IMR-90 (cell line): ENCODE measurements at regions not wholly inside any gene's neighbourhood (a gene's known extent, or its start where the extent isn't known, plus 50 kb on each side); places are given as distances from the start of the nearest gene placed in this dataset.
A peak's percentile ranks its signal among the peaks of the same experiment; 100 is the strongest.

Experiments used
- ATAC-seq: fragments of 200-7000 bp; cut with Tn5 transposase; 2 replicates; pipeline ENCODE4 v1.9.1; 2020; ENCODE audit warnings: low read depth, mild to moderate bottlenecking, moderate library complexity
- BruUV-seq: library from RNA; stranded (reverse); fragments of 400-500 nt; replicated peaks from 2 replicates; lab custom pipeline; 2021; lab: Mats Ljungman, UMichigan
- CTCF ChIA-PET: fragments of 300-600 bp; formaldehyde crosslinking; extraction: SDS; loops from one replicate; lab custom pipeline; 2021; ENCODE audit warnings: antibody characterized with exemption; lab: Yijun Ruan, JAX
- POLR2A ChIA-PET: fragments of 300-600 bp; sonication (Branson Sonifier 250); formaldehyde crosslinking; loops from one replicate; lab custom pipeline; 2022; ENCODE audit warnings: antibody characterized with exemption; ENCODE audit not compliant: unreplicated experiment; lab: Charles Lee
- DNase-seq: peaks from one replicate; pipeline ENCODE4 v3.0.0; 2013
- H2AFZ ChIP-seq: replicated peaks from 2 replicates; pipeline ENCODE3; 2013; ENCODE audit warnings: low read length, mild to moderate bottlenecking; ENCODE audit not compliant: poor library complexity
- H2AK5ac ChIP-seq: 2 replicates; pipeline ENCODE4 v1.6.1; 2013; ENCODE audit warnings: low read depth, low read length, inconsistent platforms
- H2AK9ac ChIP-seq: replicated peaks from 2 replicates; pipeline ENCODE3; 2013; ENCODE audit warnings: mild to moderate bottlenecking, low read depth, low read length, moderate library complexity; ENCODE audit not compliant: poor library complexity
- H2BK120ac ChIP-seq: 2 replicates; pipeline ENCODE4 v1.6.1; 2013; ENCODE audit warnings: low read depth, low read length, inconsistent platforms
- H2BK15ac ChIP-seq: 3 replicates; pipeline ENCODE4 v1.6.1; 2013; ENCODE audit warnings: low read depth, low read length, inconsistent platforms
- H2BK20ac ChIP-seq: 2 replicates; pipeline ENCODE4 v1.6.1; 2013; ENCODE audit warnings: low read depth, mild to moderate bottlenecking, inconsistent platforms, low read length, moderate library complexity
- H2BK5ac ChIP-seq: 2 replicates; pipeline ENCODE4 v1.6.1; 2013; ENCODE audit warnings: mild to moderate bottlenecking, low read depth, low read length, inconsistent platforms; ENCODE audit not compliant: poor library complexity, severe bottlenecking
- H3K14ac ChIP-seq: replicated peaks from 2 replicates; pipeline ENCODE4 v1.6.1; 2013; ENCODE audit warnings: low read depth, low read length, inconsistent platforms
- H3K18ac ChIP-seq: 2 replicates; pipeline ENCODE4 v1.6.1; 2013; ENCODE audit warnings: low read depth, low read length, control low read depth
- H3K23ac ChIP-seq: 2 replicates; pipeline ENCODE4 v1.6.1; 2013; ENCODE audit warnings: low read depth, low read length, inconsistent platforms
- H3K27ac ChIP-seq: 2 replicates; pipeline ENCODE4 v1.5.1; 2013; ENCODE audit warnings: mild to moderate bottlenecking, control low read depth, low read length; ENCODE audit not compliant: insufficient read depth
- H3K27me3 ChIP-seq: 2 replicates; pipeline ENCODE4 v1.6.1; 2013; ENCODE audit warnings: low read length; ENCODE audit not compliant: control insufficient read depth, insufficient read depth
- H3K36me3 ChIP-seq: 2 replicates; pipeline ENCODE4 v1.6.1; 2013; ENCODE audit warnings: low read length, mixed read lengths; ENCODE audit not compliant: control insufficient read depth, insufficient read depth
- H3K4ac ChIP-seq: 2 replicates; pipeline ENCODE4 v1.6.1; 2013; ENCODE audit warnings: low read depth, low read length, inconsistent platforms
- H3K4me1 ChIP-seq: 2 replicates; pipeline ENCODE4 v1.6.1; 2013; ENCODE audit warnings: low read length, mixed read lengths; ENCODE audit not compliant: control insufficient read depth, insufficient read depth
- H3K4me2 ChIP-seq: 2 replicates; pipeline ENCODE4 v1.6.1; 2013; ENCODE audit warnings: low read depth, mild to moderate bottlenecking, control low read depth, low read length, moderate library complexity
- H3K4me3 ChIP-seq: 2 replicates; pipeline ENCODE4 v1.5.1; 2013; ENCODE audit warnings: low read depth, mild to moderate bottlenecking, control low read depth, low read length, moderate library complexity; ENCODE audit not compliant: insufficient read depth
- H3K56ac ChIP-seq: 2 replicates; pipeline ENCODE4 v1.6.1; 2013; ENCODE audit warnings: low read length, inconsistent platforms; ENCODE audit not compliant: insufficient read depth; ENCODE audit errors: extremely low read depth
- H3K79me1 ChIP-seq, 2 experiments: 2 replicates each; pipeline ENCODE4 v1.6.1; 2013; ENCODE audit warnings: low read length in 2 of 2, inconsistent platforms in 1 of 2, low read depth in 1 of 2
- H3K9ac ChIP-seq: 2 replicates; pipeline ENCODE4 v1.6.1; 2013; ENCODE audit warnings: low read depth, low read length, control low read depth
- H3K9me1 ChIP-seq: 2 replicates; pipeline ENCODE4 v1.6.1; 2013; ENCODE audit warnings: low read length, inconsistent platforms; ENCODE audit not compliant: insufficient read depth
- H3K9me3 ChIP-seq: 2 replicates; pipeline ENCODE4 v1.6.1; 2013; ENCODE audit warnings: low read length; ENCODE audit not compliant: control insufficient read depth, insufficient read depth
- H4K20me1 ChIP-seq: 2 replicates; pipeline ENCODE4 v1.6.1; 2013; ENCODE audit warnings: low read length, inconsistent platforms; ENCODE audit not compliant: insufficient read depth
- H4K5ac ChIP-seq: 2 replicates; pipeline ENCODE4 v1.6.1; 2013; ENCODE audit warnings: mild to moderate bottlenecking, low read depth, low read length, control low read depth
- H4K8ac ChIP-seq, 2 experiments: 2 replicates each; pipeline ENCODE4 v1.6.1; 2013; ENCODE audit warnings: low read depth in 2 of 2, low read length in 2 of 2, control low read depth in 1 of 2, inconsistent platforms in 1 of 2
- H4K91ac ChIP-seq: 2 replicates; pipeline ENCODE4 v1.6.1; 2013; ENCODE audit warnings: low read depth, low read length, inconsistent platforms; ENCODE audit not compliant: insufficient read depth
- BHLHE40 ChIP-seq: fragments of 150-350 bp; IDR thresholded peaks from 2 replicates; pipeline ENCODE4 v1.6.1; 2016; ENCODE audit warnings: mild to moderate bottlenecking, low read depth, low read length
- CEBPB ChIP-seq: IDR thresholded peaks from 2 replicates; pipeline ENCODE4 v1.6.1; 2012; ENCODE audit warnings: low read depth, low read length, improper control_type of control experiment
- CHD1 ChIP-seq: IDR thresholded peaks from 2 replicates; pipeline ENCODE4 v1.6.1; 2012; ENCODE audit warnings: low read depth, low read length, improper control_type of control experiment
- FOS ChIP-seq: fragments of 150-350 bp; IDR thresholded peaks from 2 replicates; pipeline ENCODE4 v1.6.1; 2016; ENCODE audit warnings: low read depth, low read length
- MAFK ChIP-seq: IDR thresholded peaks from 2 replicates; pipeline ENCODE4 v1.6.1; 2012; ENCODE audit warnings: low read depth, low read length, improper control_type of control experiment
- MAZ ChIP-seq: IDR thresholded peaks from 2 replicates; pipeline ENCODE4 v1.6.1; 2012; ENCODE audit warnings: low read depth, mild to moderate bottlenecking, low read length, improper control_type of control experiment, moderate library complexity, borderline replicate concordance
- MXI1 ChIP-seq: IDR thresholded peaks from 2 replicates; pipeline ENCODE4 v1.6.1; 2012; ENCODE audit warnings: low read depth, mild to moderate bottlenecking, low read length, moderate library complexity, borderline replicate concordance
- NFE2L2 ChIP-seq: fragments of 150-350 bp; IDR thresholded peaks from 2 replicates; pipeline ENCODE4 v1.6.1; 2016; ENCODE audit warnings: low read depth, mild to moderate bottlenecking, low read length
- POLR2A ChIP-seq: IDR thresholded peaks from 2 replicates; pipeline ENCODE4 v1.6.1; 2012; ENCODE audit warnings: mild to moderate bottlenecking, low read depth, low read length
- RAD21 ChIP-seq: IDR thresholded peaks from 2 replicates; pipeline ENCODE4 v1.6.1; 2012; ENCODE audit warnings: low read length, improper control_type of control experiment
- RCOR1 ChIP-seq: IDR thresholded peaks from 2 replicates; pipeline ENCODE4 v1.6.1; 2012; ENCODE audit warnings: mild to moderate bottlenecking, low read length, improper control_type of control experiment; ENCODE audit not compliant: insufficient replicate concordance
- RFX5 ChIP-seq: IDR thresholded peaks from 2 replicates; pipeline ENCODE4 v1.8.0; 2012; ENCODE audit warnings: low read depth, mild to moderate bottlenecking, low read length, moderate library complexity
- SMC3 ChIP-seq: fragments of 150-350 bp; IDR thresholded peaks from 2 replicates; pipeline ENCODE4 v1.6.1; 2016; ENCODE audit warnings: low read depth, mild to moderate bottlenecking, antibody characterized with exemption, low read length, moderate library complexity
- USF2 ChIP-seq: fragments of 150-350 bp; IDR thresholded peaks from 2 replicates; pipeline ENCODE4 v1.6.1; 2017; ENCODE audit warnings: mild to moderate bottlenecking, antibody characterized with exemption, low read length, low read depth
- WGBS, 2 experiments: methylation state at CpG; one replicate each; pipeline versions ENCODE4 v1.1.5 to v1.1.7; 2013; ENCODE audit warnings: missing lambda C conversion rate in 2 of 2; ENCODE audit not compliant: insufficient read length in 1 of 2; ENCODE audit errors: extremely low coverage in 2 of 2; 5-methylcytosine and 5-hydroxymethylcytosine counted together
- dilution Hi-C: fragments of 300-500 bp; cut with HindIII; formaldehyde crosslinking; loops from one replicate; pipeline ENCODE4 v1.14.3; 2018; ENCODE audit warnings: low sequenced_read_pairs; ENCODE audit not compliant: unreplicated experiment
- in situ Hi-C: fragments of 300-500 bp; cut with MboI; formaldehyde crosslinking; loops from 3 replicates; pipeline ENCODE4 v1.14.3; 2019; ENCODE audit warnings: low sequenced_read_pairs, inconsistent platforms, mixed read lengths
- intact Hi-C: fragments of 100-400 bp; cut with micrococcal nuclease; formaldehyde crosslinking; loops from 2 replicates; pipeline ENCODE4 v1.10.0; 2022
- TF ChIP-seq, protein P1 (sequence below): conservative IDR thresholded peaks from 2 replicates; pipeline ENCODE4 v1.5.1; 2012; ENCODE audit warnings: mild to moderate bottlenecking, low read depth, low read length, improper control_type of control experiment
- TF ChIP-seq, protein P2 (sequence below): fragments of 150-350 bp; IDR thresholded peaks from 2 replicates; pipeline ENCODE4 v1.6.1; 2016; ENCODE audit warnings: low read depth, mild to moderate bottlenecking, low read length, moderate library complexity, borderline replicate concordance

DNA sequence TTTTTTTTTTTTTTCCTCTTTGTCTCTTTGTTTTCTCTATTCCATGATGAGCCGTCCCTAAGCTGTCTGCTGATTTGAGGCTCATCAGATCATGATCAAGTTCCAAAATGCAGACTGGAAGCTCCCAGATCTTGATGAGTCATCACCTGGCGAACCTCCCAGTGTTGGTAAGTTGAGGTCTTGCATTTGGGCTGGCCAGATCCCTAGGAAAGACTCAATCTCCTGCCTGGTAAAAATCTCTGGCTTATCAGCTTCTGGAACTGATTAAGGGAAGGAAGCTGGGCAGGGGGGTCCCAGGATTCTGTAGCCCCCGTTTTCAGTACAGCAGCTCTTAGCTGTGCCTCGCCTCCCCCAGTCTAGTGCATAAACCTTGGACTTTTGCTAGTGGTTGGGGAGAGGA is 69.0 kb downstream of the TSPAN17 start:
- Histone ChIP-seq H2BK5ac (no peak overlapping the region), H3K79me1 (no peaks in the 10 kb centered on the region), H3K4ac (no peak overlapping the region), H3K27ac (no peak overlapping the region), H3K4me3 (no peak overlapping the region), H3K4me2 (no peak overlapping the region), H3K9me3 (peaks cover 5% of the 10 kb centered on the region), H3K36me3 (no peaks in the 10 kb centered on the region), H3K9ac (no peak overlapping the region), H2AFZ (no peak overlapping the region), H4K5ac (no peak overlapping the region), H4K8ac (no peak overlapping the region), H2AK9ac (no peak overlapping the region), H2BK15ac (no peak overlapping the region), H3K4me1 (no peaks in the 10 kb centered on the region), H4K20me1 (no peaks in the 10 kb centered on the region; the same call in 1 of the 2 replicates), H3K27me3 (peaks cover 42% of the 10 kb centered on the region), H2BK20ac (no peak overlapping the region), H4K91ac (no peak overlapping the region), H2AK5ac (no peak overlapping the region), H3K56ac (no peak overlapping the region), H2BK120ac (no peak overlapping the region), H3K18ac (no peak overlapping the region), H3K9me1 (no peaks in the 10 kb centered on the region), H3K23ac (no peak overlapping the region), H3K14ac (no peak overlapping the region)
- DNase-seq = peak; percentile 77
- 0% methylated on average over 1 of the region's 4 CpGs; no CpG with 5 or more reads in 1 of the 2 experiments for WGBS, 2 experiments
- ATAC-seq = no peak
- in situ Hi-C loops = no loop called here
- ChIA-PET POLR2A (no interaction called here), CTCF (no interaction called here)
- TF ChIP-seq RAD21 (no peak), MXI1 (no peak), FOS (peak; percentile 43; the same call in 1 of the 2 replicates), USF2 (no peak), CHD1 (no peak), RCOR1 (no peak), CEBPB (no peak), RFX5 (no peak), NFE2L2 (no peak), POLR2A (no peak), MAZ (no peak), BHLHE40 (no peak), SMC3 (no peak), MAFK (peak; percentile 29; the same call in 1 of the 2 replicates)
- TF ChIP-seq, protein P1, sequence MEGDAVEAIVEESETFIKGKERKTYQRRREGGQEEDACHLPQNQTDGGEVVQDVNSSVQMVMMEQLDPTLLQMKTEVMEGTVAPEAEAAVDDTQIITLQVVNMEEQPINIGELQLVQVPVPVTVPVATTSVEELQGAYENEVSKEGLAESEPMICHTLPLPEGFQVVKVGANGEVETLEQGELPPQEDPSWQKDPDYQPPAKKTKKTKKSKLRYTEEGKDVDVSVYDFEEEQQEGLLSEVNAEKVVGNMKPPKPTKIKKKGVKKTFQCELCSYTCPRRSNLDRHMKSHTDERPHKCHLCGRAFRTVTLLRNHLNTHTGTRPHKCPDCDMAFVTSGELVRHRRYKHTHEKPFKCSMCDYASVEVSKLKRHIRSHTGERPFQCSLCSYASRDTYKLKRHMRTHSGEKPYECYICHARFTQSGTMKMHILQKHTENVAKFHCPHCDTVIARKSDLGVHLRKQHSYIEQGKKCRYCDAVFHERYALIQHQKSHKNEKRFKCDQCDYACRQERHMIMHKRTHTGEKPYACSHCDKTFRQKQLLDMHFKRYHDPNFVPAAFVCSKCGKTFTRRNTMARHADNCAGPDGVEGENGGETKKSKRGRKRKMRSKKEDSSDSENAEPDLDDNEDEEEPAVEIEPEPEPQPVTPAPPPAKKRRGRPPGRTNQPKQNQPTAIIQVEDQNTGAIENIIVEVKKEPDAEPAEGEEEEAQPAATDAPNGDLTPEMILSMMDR = no peak
- TF ChIP-seq, protein P2, sequence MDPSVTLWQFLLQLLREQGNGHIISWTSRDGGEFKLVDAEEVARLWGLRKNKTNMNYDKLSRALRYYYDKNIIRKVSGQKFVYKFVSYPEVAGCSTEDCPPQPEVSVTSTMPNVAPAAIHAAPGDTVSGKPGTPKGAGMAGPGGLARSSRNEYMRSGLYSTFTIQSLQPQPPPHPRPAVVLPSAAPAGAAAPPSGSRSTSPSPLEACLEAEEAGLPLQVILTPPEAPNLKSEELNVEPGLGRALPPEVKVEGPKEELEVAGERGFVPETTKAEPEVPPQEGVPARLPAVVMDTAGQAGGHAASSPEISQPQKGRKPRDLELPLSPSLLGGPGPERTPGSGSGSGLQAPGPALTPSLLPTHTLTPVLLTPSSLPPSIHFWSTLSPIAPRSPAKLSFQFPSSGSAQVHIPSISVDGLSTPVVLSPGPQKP = no peak
- BruUV-seq = no TSS peak
- intact Hi-C loops = no loop called here
- dilution Hi-C loops = no loop called here
